ENCODE measurements at regions not wholly inside any gene's neighbourhood (a gene's known extent, or its start where the extent isn't known, plus 50 kb on each side); places are given as distances from the start of the nearest gene placed in this dataset.

GRCh38 chr10:47107007-47107747 is 192.8 kb upstream of the GDF10 start:
- DNase-seq, result no peak

GRCh38 chr10:47109906-47110305 is 190.1 kb upstream of the GDF10 start:
- no peak for DNase-seq

- DNase-seq, result no peak
Measured at GRCh38 chr10:47111329-47111862, 188.6 kb upstream of the GDF10 start.

GRCh38 chr10:47112612-47113011 is 187.4 kb upstream of the GDF10 start:
- DNase-seq, result no peak

GRCh38 chr10:47113907-47114500 is 186.0 kb upstream of the GDF10 start:
- no peak for DNase-seq

GRCh38 chr10:47114680-47115186 is 185.3 kb upstream of the GDF10 start:
- no peak for DNase-seq

GRCh38 chr10:47115322-47115721 is 184.7 kb upstream of the GDF10 start:
- no peak for DNase-seq

GRCh38 chr10:47116445-47116844 is 183.6 kb upstream of the GDF10 start:
- no peak for DNase-seq

- no peak for DNase-seq
Measured at GRCh38 chr10:47118326-47118725, 181.7 kb upstream of the GDF10 start.

- DNase-seq, result no peak
Measured at GRCh38 chr10:47121336-47121735, 178.7 kb upstream of the GDF10 start.

GRCh38 chr10:47123716-47124288 is 176.2 kb upstream of the GDF10 start:
- no peak for DNase-seq

GRCh38 chr10:47127188-47127785 is 172.7 kb upstream of the GDF10 start:
- no peak for DNase-seq

- DNase-seq, result no peak
Measured at GRCh38 chr10:47130491-47130890, 169.5 kb upstream of the GDF10 start.

- DNase-seq, result no peak
Measured at GRCh38 chr10:47133871-47134570, 166.0 kb upstream of the GDF10 start.

GRCh38 chr10:47136866-47137265 is 163.1 kb upstream of the GDF10 start:
- DNase-seq, result no peak

GRCh38 chr10:47137311-47137851 is 162.6 kb upstream of the GDF10 start:
- DNase-seq, result no peak

- DNase-seq, result no peak
Measured at GRCh38 chr10:47139121-47139520, 160.9 kb upstream of the GDF10 start.

- DNase-seq, result no peak
Measured at GRCh38 chr10:47140761-47141348, 159.1 kb upstream of the GDF10 start.

GRCh38 chr10:47141349-47141748 is 158.6 kb upstream of the GDF10 start:
- no peak for DNase-seq

GRCh38 chr10:47143072-47143471 is 156.9 kb upstream of the GDF10 start:
- DNase-seq, result no peak

GRCh38 chr10:47143473-47143872 is 156.5 kb upstream of the GDF10 start:
- DNase-seq, result no peak

GRCh38 chr10:47144525-47144924 is 155.5 kb upstream of the GDF10 start:
- DNase-seq, result no peak

All from NCI-H1417 treated with DMSO at 0.1 percent for 48 hours (cell line).